Calu3 (cell line): ENCODE measurements at regions not wholly inside any gene's neighbourhood (a gene's known extent, or its start where the extent isn't known, plus 50 kb on each side); places are given as distances from the start of the nearest gene placed in this dataset.
"Not testable (repeated sequence)": the region's sequence is repeated elsewhere in the genome, so short reads cannot be mapped to it uniquely, and the experiment has no call there.

Source experiments
- BruUV-seq: library from RNA; stranded (reverse); fragments of 400-500 nt; replicated peaks from 2 replicates; lab custom pipeline; 2021; lab: Mats Ljungman, UMichigan
- CTCF ChIA-PET: fragments of 300-600 bp; sonication (Branson Sonifier 250); formaldehyde crosslinking; loops from one replicate; lab custom pipeline; 2022; ENCODE audit warnings: antibody characterized with exemption; lab: Charles Lee
- DNase-seq: peaks from one replicate; pipeline ENCODE4 v3.0.0; 2022
- H3K27ac Mint-ChIP-seq: one replicate; pipeline ENCODE4 v1.8.0; 2022; ENCODE audit warnings: mixed read lengths; ENCODE audit not compliant: unreplicated experiment
- H3K27me3 Mint-ChIP-seq: one replicate; pipeline ENCODE4 v1.8.0; 2022; ENCODE audit warnings: mixed read lengths; ENCODE audit not compliant: unreplicated experiment
- H3K36me3 Mint-ChIP-seq: one replicate; pipeline ENCODE4 v1.8.0; 2022; ENCODE audit warnings: mild to moderate bottlenecking, moderate library complexity, mixed read lengths; ENCODE audit not compliant: insufficient read depth, unreplicated experiment
- H3K4me1 Mint-ChIP-seq: one replicate; pipeline ENCODE4 v1.8.0; 2022; ENCODE audit warnings: mild to moderate bottlenecking, low read depth, mixed read lengths; ENCODE audit not compliant: unreplicated experiment
- H3K4me3 Mint-ChIP-seq: one replicate; pipeline ENCODE4 v1.8.0; 2022; ENCODE audit warnings: mild to moderate bottlenecking, low read depth, moderate library complexity, mixed read lengths; ENCODE audit not compliant: unreplicated experiment
- H3K9me3 Mint-ChIP-seq: one replicate; pipeline ENCODE4 v1.8.0; 2022; ENCODE audit warnings: low read depth, mixed read lengths; ENCODE audit not compliant: unreplicated experiment
- CTCF ChIP-seq: fragments of 200-600 bp; IDR thresholded peaks from one replicate; pipeline ENCODE4 v1.8.0; 2022; ENCODE audit warnings: antibody characterized with exemption; ENCODE audit not compliant: unreplicated experiment
- intact Hi-C: fragments of 100-400 bp; cut with micrococcal nuclease; formaldehyde crosslinking; loops from one replicate; pipeline ENCODE4 v1.10.0; 2022; ENCODE audit not compliant: unreplicated experiment

DNA sequence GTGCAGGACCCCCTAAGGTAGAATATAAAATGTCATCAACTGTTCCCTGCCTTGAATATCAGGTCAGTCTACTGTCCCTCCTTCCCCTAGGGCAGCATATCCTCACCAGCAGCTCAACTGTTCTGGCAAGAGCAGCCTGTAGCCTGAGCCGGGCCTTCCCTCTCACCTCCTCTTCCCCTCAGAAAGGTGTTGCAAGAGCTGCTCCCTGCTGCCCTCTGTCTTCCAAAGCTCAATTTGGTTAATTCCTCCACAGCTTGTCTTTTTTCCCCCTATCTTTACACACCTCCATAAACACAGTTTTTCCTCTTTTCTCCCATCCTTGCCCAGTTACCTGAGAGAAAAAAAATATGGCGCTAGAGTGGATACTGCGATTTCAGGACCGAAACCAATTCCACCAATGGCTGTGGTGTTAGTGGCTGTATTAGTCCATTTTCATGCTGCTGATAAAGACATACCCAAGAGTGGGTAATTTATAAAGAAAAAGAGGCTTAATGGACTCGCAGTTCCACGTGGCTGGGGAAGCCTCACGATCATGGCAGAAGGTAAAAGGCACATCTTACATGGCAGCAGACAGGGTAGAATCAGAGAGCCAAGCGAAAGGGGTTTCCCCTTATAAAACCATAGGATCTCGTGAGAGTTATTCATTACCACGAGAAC is 184.7 kb downstream of the MREG start:
- Mint-ChIP-seq H3K9me3 (no peaks in the 10 kb centered on the region), H3K27ac (peak overlapping the region; percentile 82), H3K4me1 (peaks cover 67% of the 10 kb centered on the region), H3K4me3 (no peak overlapping the region), H3K36me3 (peaks cover 9% of the 10 kb centered on the region), H3K27me3 (no peaks in the 10 kb centered on the region)
- DNase-seq = peak; percentile 79
- CTCF ChIA-PET = interaction anchor here (0.6 to 1.3 kb wide), 13 partner anchors 24 to 490 kb away, joined by 3 to 9 read pairs (median 3); no protein-coding TSS in a partner anchor
- peak; percentile 87 for TF ChIP-seq CTCF
- intact Hi-C loops = loop anchor here (5.0 to 10.0 kb wide), 2 partner anchors 214 to 376 kb away; no protein-coding TSS in a partner anchor
- no TSS peak for BruUV-seq

GRCh38 chr2:215826838-215827441 is 186.4 kb downstream of the MREG start:
- Mint-ChIP-seq H3K4me1 (peaks cover 49% of the 10 kb centered on the region), H3K9me3 (peaks cover 4% of the 10 kb centered on the region), H3K36me3 (peaks cover 8% of the 10 kb centered on the region), H3K4me3 (no peak overlapping the region), H3K27me3 (no peaks in the 10 kb centered on the region), H3K27ac (peak overlapping the region; percentile 19)
- TF ChIP-seq CTCF = no peak
- no peak for DNase-seq
- BruUV-seq = no TSS peak
- CTCF ChIA-PET = interaction anchor here (0.6 to 1.3 kb wide), 2 partner anchors 23 to 208 kb away, joined by 3 read pairs; no protein-coding TSS in a partner anchor
- intact Hi-C loops = loop anchor here (5.0 to 10.0 kb wide), 2 partner anchors 212 to 375 kb away; no protein-coding TSS in a partner anchor

DNA sequence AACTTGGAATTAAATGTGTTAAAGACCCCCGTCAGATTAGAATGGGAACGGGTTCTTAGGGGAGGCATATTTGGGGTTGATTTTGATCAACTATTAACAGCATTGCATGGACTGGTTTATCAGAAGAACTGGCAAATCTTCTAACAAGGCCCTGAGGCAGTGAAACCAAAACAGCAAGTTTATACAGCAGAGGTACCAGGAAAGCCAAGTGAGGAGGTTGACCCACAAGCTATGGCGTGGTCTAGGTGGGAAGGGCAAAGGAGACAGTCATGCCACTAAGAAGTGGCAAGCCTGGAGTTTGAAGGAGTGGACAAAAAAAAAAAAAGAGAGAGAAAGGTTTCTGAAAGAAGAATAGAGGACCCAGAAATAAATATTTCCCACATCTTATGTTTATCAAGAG is 187.0 kb downstream of the MREG start:
- no TSS peak for BruUV-seq
- peaks cover 2% of the 10 kb centered on the region for H3K36me3 Mint-ChIP-seq
- H3K9me3 Mint-ChIP-seq = peaks cover 4% of the 10 kb centered on the region
- CTCF ChIA-PET = no interaction called here
- intact Hi-C loops = loop anchor here (5.0 to 10.0 kb wide), 2 partner anchors 212 to 374 kb away; no protein-coding TSS in a partner anchor
- no peaks in the 10 kb centered on the region for H3K27me3 Mint-ChIP-seq
- peaks cover 44% of the 10 kb centered on the region for H3K4me1 Mint-ChIP-seq
- H3K4me3 Mint-ChIP-seq = no peak overlapping the region
- DNase-seq = peak; percentile 18
- H3K27ac Mint-ChIP-seq = peak overlapping the region; percentile 19
- no peak for TF ChIP-seq CTCF

GRCh38 chr2:215825707-215826106 is 187.6 kb downstream of the MREG start:
- H3K27ac Mint-ChIP-seq = no peak overlapping the region
- DNase-seq = no peak
- peaks cover 37% of the 10 kb centered on the region for H3K4me1 Mint-ChIP-seq
- no peak overlapping the region for H3K4me3 Mint-ChIP-seq
- H3K36me3 Mint-ChIP-seq = no peaks in the 10 kb centered on the region
- peaks cover 4% of the 10 kb centered on the region for H3K9me3 Mint-ChIP-seq
- CTCF ChIA-PET = no interaction called here
- TF ChIP-seq CTCF = no peak
- BruUV-seq = no TSS peak
- H3K27me3 Mint-ChIP-seq = no peaks in the 10 kb centered on the region
- intact Hi-C loops = loop anchor here (5.0 to 10.0 kb wide), 2 partner anchors 211 to 373 kb away; no protein-coding TSS in a partner anchor

DNA sequence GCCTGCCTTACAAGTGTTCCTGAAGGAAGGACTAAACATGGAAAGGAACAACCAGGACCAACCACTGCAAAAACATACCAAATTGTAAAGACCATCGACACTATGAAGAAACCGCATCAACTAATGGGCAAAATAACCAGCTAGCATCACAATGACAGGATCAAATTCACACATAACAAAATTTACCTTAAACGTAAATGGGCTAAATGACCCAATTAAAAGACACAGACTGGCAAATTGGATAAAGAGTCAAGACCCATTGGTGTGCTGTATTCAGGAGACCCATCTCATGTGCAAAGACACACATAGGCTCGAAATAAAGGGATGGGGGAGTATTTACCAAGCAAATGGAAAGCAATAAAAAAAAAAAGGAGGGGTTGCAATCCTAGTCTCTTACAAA is 192.1 kb downstream of the MREG start:
- H3K4me3 Mint-ChIP-seq, H3K4me1 Mint-ChIP-seq, CTCF ChIA-PET, H3K36me3 Mint-ChIP-seq, H3K27me3 Mint-ChIP-seq, DNase-seq, H3K27ac Mint-ChIP-seq, BruUV-seq, H3K9me3 Mint-ChIP-seq: not testable (repeated sequence)
- intact Hi-C loops = loop anchor here (10.0 kb wide), 1 partner anchor 206 kb away; no protein-coding TSS in a partner anchor

DNA sequence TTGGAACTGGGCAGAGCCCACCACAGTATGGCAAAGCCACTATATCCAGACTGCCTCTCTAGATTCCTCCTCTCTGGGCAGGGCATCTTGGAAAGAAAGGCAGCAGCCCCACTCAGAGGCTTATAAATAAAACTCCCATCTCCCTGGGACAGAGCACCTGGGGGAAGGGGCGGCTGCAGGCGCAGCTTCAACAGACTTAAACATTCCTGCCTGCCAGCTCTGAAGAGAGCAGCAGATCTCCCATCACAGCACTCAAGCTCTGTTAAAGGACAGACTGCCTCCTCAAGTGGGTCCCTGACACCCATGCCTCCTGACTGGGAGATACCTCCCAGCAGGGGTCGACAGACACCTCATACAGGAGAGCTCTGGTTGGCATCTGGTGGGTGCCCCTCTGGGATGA is 193.6 kb downstream of the MREG start:
- H3K9me3 Mint-ChIP-seq, H3K36me3 Mint-ChIP-seq, H3K27me3 Mint-ChIP-seq, DNase-seq, BruUV-seq, H3K4me3 Mint-ChIP-seq, H3K27ac Mint-ChIP-seq, H3K4me1 Mint-ChIP-seq, CTCF ChIA-PET: not testable (repeated sequence)
- intact Hi-C loops = loop anchor here (10.0 kb wide), 1 partner anchor 205 kb away; no protein-coding TSS in a partner anchor
